CD14-positive monocyte (primary cell): ENCODE measurements at regions not wholly inside any gene's neighbourhood (a gene's known extent, or its start where the extent isn't known, plus 50 kb on each side); places are given as distances from the start of the nearest gene placed in this dataset.

Experiments
- DNase-seq, 3 donors: peaks; one replicate each; pipeline ENCODE4 v3.0.0-alpha.2; 2011 to 2022
- H2AFZ ChIP-seq: 2 replicates; pipeline ENCODE4 v1.6.0; 2012; ENCODE audit warnings: mild to moderate bottlenecking, low read depth, low read length, inconsistent platforms; ENCODE audit not compliant: insufficient read depth, poor library complexity, severe bottlenecking
- H3K27ac ChIP-seq, 2 donors: 1 replicate in 1 of 2; 2 replicates in 1 of 2; pipeline ENCODE4 v1.5.1; 2012 to 2013; ENCODE audit warnings: low read length in 2 of 2, control low read depth in 1 of 2, inconsistent platforms in 1 of 2, low read depth in 1 of 2, mild to moderate bottlenecking in 1 of 2
- H3K27me3 ChIP-seq, 2 donors: one replicate each; pipeline versions ENCODE4 v1.6.0 to v1.6.1; 2011 to 2013; ENCODE audit warnings: low read length in 2 of 2; ENCODE audit not compliant: control insufficient read depth in 2 of 2, insufficient read depth in 2 of 2
- H3K36me3 ChIP-seq, 2 donors: replicated peaks in 1 of 2; 1 replicate in 1 of 2; 2 replicates in 1 of 2; pipeline versions ENCODE4 v1.5.1 to v1.6.1; 2012 to 2013; ENCODE audit warnings: low read length in 2 of 2, control low read depth in 1 of 2, inconsistent platforms in 1 of 2, mild to moderate bottlenecking in 1 of 2; ENCODE audit not compliant: insufficient read depth in 2 of 2, control insufficient read depth in 1 of 2
- H3K4me1 ChIP-seq, 2 donors: 1 replicate in 1 of 2; 2 replicates in 1 of 2; pipeline versions ENCODE4 v1.5.1 to v1.6.1; 2012 to 2013; ENCODE audit warnings: low read length in 2 of 2, control low read depth in 1 of 2, inconsistent platforms in 1 of 2, mild to moderate bottlenecking in 1 of 2, moderate library complexity in 1 of 2; ENCODE audit not compliant: insufficient read depth in 2 of 2, control insufficient read depth in 1 of 2
- H3K4me2 ChIP-seq: replicated peaks from 2 replicates; pipeline ENCODE3; 2012; ENCODE audit warnings: low read length, moderate library complexity, mild to moderate bottlenecking; ENCODE audit not compliant: poor library complexity, severe bottlenecking; ENCODE audit errors: extremely low read depth
- H3K4me3 ChIP-seq, 3 experiments: fragments of 200-600 bp in 1 of 3; sonication (generic) in 1 of 3; replicated peaks in 1 of 3; 1 replicate in 2 of 3; 2 replicates in 1 of 3; pipeline ENCODE4 v1.5.1; 2011 to 2013; ENCODE audit warnings: low read length in 3 of 3, mild to moderate bottlenecking in 3 of 3, control low read depth in 2 of 3, low read depth in 2 of 3, inconsistent platforms in 1 of 3, moderate library complexity in 1 of 3
- H3K79me2 ChIP-seq: 2 replicates; pipeline ENCODE4 v1.6.0; 2012; ENCODE audit warnings: mild to moderate bottlenecking, control low read depth, inconsistent platforms, low read length, moderate library complexity; ENCODE audit not compliant: insufficient read depth
- H3K9ac ChIP-seq: 2 replicates; pipeline ENCODE4 v1.6.0; 2017; ENCODE audit warnings: low read length, mild to moderate bottlenecking; ENCODE audit not compliant: insufficient read depth, poor library complexity, severe bottlenecking
- H3K9me3 ChIP-seq, 2 donors: replicated peaks in 1 of 2; 1 replicate in 1 of 2; 2 replicates in 1 of 2; pipeline versions ENCODE4 v1.5.1 to v1.6.1; 2012 to 2013; ENCODE audit warnings: low read length in 2 of 2, control low read depth in 1 of 2; ENCODE audit not compliant: control insufficient read depth in 1 of 2, insufficient read depth in 1 of 2
- H4K20me1 ChIP-seq: 2 replicates; pipeline ENCODE4 v1.6.0; 2012; ENCODE audit warnings: mild to moderate bottlenecking, low read length, control low read depth, moderate library complexity; ENCODE audit not compliant: insufficient read depth
- H3K27ac Mint-ChIP-seq, 7 donors: one replicate each; pipeline ENCODE4 v1.8.0; 2020; ENCODE audit warnings: mild to moderate bottlenecking in 7 of 7, mixed read lengths in 7 of 7, moderate library complexity in 6 of 7, inconsistent platforms in 2 of 7
- H3K27me3 Mint-ChIP-seq, 3 donors: one replicate each; pipeline ENCODE4 v1.8.0; 2021 to 2022; ENCODE audit warnings: low read depth in 3 of 3, mild to moderate bottlenecking in 3 of 3, mixed read lengths in 3 of 3, moderate library complexity in 3 of 3, inconsistent platforms in 1 of 3
- H3K36me3 Mint-ChIP-seq, 2 donors: one replicate each; pipeline ENCODE4 v1.8.0; 2020; ENCODE audit warnings: mixed read lengths in 2 of 2, inconsistent platforms in 1 of 2, mild to moderate bottlenecking in 1 of 2
- H3K4me1 Mint-ChIP-seq: one replicate; pipeline ENCODE4 v1.8.0; 2020; ENCODE audit warnings: mild to moderate bottlenecking, mixed read lengths
- H3K4me3 Mint-ChIP-seq, 2 donors: one replicate each; pipeline ENCODE4 v1.8.0; 2020; ENCODE audit warnings: mild to moderate bottlenecking in 2 of 2, mixed read lengths in 2 of 2, moderate library complexity in 1 of 2
- H3K9me3 Mint-ChIP-seq, 7 donors: one replicate each; pipeline ENCODE4 v1.8.0; 2020 to 2022; ENCODE audit warnings: mixed read lengths in 7 of 7, mild to moderate bottlenecking in 6 of 7, moderate library complexity in 6 of 7, inconsistent platforms in 2 of 7
- CTCF ChIP-seq: fragments of 200-600 bp; IDR thresholded peaks from one replicate; pipeline ENCODE4 v1.8.0; 2022; ENCODE audit warnings: antibody characterized with exemption, mild to moderate bottlenecking
- WGBS: methylation state at CpG from one replicate; pipeline ENCODE4 v1.1.5; 2013; ENCODE audit warnings: missing lambda C conversion rate; ENCODE audit not compliant: insufficient coverage; 5-methylcytosine and 5-hydroxymethylcytosine counted together
- intact Hi-C, 2 donors: fragments of 100-400 bp; cut with micrococcal nuclease; formaldehyde crosslinking; loops; one replicate each; pipeline versions ENCODE4 v1.15.0 to v1.15.1; 2023

GRCh38 chrX:81414630-81415029, 212.7 kb downstream of the SH3BGRL start:
- H4K20me1 ChIP-seq: no peaks in the 10 kb centered on the region
- H3K27ac Mint-ChIP-seq: no peak overlapping the region
- H3K27ac ChIP-seq: no peak overlapping the region
- no peak overlapping the region for H3K9ac ChIP-seq
- no peak overlapping the region for H3K4me3 ChIP-seq
- intact Hi-C loops: no loop called here
- no peaks in the 10 kb centered on the region for H3K36me3 Mint-ChIP-seq
- H3K27me3 Mint-ChIP-seq: peaks cover 0 to 3% (median 0%) of the 10 kb centered on the region in 3 donors
- no peak overlapping the region for H3K4me2 ChIP-seq
- no peak for TF ChIP-seq CTCF
- no peak overlapping the region for H3K4me3 Mint-ChIP-seq
- H3K4me1 ChIP-seq: no peaks in the 10 kb centered on the region
- WGBS: no CpG with 5 or more reads among the region's 3 CpGs
- no peaks in the 10 kb centered on the region for H3K9me3 Mint-ChIP-seq
- no peaks in the 10 kb centered on the region for H3K36me3 ChIP-seq
- H3K79me2 ChIP-seq: no peaks in the 10 kb centered on the region
- H2AFZ ChIP-seq: no peak overlapping the region
- H3K9me3 ChIP-seq: no peaks in the 10 kb centered on the region
- H3K4me1 Mint-ChIP-seq: no peaks in the 10 kb centered on the region
- DNase-seq: no peak
- H3K27me3 ChIP-seq: no peaks in the 10 kb centered on the region
